Right lobe of liver (tissue), 4 donors: ENCODE measurements at regions not wholly inside any gene's neighbourhood (a gene's known extent, or its start where the extent isn't known, plus 50 kb on each side); places are given as distances from the start of the nearest gene placed in this dataset.

ENCODE experiments used
- POLR2A ChIP-seq: fragments of 450-650 bp; IDR thresholded peaks from one replicate; pipeline ENCODE4 v1.6.1; 2017; ENCODE audit warnings: antibody characterized with exemption, mild to moderate bottlenecking
- TF ChIP-seq, protein P1 (sequence below), 4 donors: fragments of 200-600 bp in 3 of 4; fragments of 450-650 bp in 1 of 4; IDR thresholded peaks; one replicate each; pipeline versions ENCODE4 v1.5.1 to v1.8.0; 2016 to 2022; ENCODE audit warnings: antibody characterized with exemption in 4 of 4, mild to moderate bottlenecking in 2 of 4
- donor health status: DM: no; HTN: no; CAD: no.
- donor health status: DM: no; HTN: no; CAD: no.
- donor health status: DM: no; HTN: yes; CAD: no.

DNA sequence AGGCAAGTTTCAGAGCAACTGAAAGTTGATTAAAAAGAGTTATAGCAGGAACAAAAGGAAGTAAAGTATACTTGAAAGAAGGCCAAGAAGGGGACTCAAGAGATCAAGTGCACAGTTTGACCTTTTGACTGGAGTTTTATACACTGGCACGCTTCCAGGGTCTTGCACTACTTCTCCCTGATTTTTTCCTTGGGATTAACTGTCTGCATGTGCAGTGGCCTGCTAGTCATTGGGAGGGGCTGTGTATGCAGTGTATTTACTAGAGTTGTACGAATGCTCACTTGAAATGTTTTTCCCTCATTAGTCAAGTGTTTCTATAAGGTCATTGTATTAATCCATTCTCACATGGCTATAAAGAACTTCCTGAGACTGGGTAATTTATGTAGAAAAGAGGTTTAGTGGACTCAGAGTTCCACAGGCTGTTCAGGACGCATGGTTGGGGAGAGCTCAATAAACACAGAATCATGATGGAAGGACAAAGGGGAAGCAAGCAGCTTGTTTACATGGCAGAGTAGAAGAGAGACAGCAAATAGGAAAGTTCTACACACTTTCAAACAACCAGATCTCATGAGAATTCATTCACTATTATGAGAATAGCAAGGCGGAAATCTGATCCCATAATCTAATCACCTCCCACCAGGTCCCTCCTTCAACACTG lies 571.8 kb downstream of the ZPLD1 start:
- TF ChIP-seq POLR2A: no peak
- TF ChIP-seq, protein P1, sequence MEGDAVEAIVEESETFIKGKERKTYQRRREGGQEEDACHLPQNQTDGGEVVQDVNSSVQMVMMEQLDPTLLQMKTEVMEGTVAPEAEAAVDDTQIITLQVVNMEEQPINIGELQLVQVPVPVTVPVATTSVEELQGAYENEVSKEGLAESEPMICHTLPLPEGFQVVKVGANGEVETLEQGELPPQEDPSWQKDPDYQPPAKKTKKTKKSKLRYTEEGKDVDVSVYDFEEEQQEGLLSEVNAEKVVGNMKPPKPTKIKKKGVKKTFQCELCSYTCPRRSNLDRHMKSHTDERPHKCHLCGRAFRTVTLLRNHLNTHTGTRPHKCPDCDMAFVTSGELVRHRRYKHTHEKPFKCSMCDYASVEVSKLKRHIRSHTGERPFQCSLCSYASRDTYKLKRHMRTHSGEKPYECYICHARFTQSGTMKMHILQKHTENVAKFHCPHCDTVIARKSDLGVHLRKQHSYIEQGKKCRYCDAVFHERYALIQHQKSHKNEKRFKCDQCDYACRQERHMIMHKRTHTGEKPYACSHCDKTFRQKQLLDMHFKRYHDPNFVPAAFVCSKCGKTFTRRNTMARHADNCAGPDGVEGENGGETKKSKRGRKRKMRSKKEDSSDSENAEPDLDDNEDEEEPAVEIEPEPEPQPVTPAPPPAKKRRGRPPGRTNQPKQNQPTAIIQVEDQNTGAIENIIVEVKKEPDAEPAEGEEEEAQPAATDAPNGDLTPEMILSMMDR (IDR thresholded peaks at IDR 0.05): no peak
